Fibroblast of skin of right quadriceps (primary cell): ENCODE measurements at regions not wholly inside any gene's neighbourhood (a gene's known extent, or its start where the extent isn't known, plus 50 kb on each side); places are given as distances from the start of the nearest gene placed in this dataset.
"Not testable (repeated sequence)": the region's sequence is repeated elsewhere in the genome, so short reads cannot be mapped to it uniquely, and the experiment has no call there.

Experiments used
- DNase-seq: peaks from one replicate; pipeline ENCODE4 v3.0.0-alpha.2; 2013

DNA sequence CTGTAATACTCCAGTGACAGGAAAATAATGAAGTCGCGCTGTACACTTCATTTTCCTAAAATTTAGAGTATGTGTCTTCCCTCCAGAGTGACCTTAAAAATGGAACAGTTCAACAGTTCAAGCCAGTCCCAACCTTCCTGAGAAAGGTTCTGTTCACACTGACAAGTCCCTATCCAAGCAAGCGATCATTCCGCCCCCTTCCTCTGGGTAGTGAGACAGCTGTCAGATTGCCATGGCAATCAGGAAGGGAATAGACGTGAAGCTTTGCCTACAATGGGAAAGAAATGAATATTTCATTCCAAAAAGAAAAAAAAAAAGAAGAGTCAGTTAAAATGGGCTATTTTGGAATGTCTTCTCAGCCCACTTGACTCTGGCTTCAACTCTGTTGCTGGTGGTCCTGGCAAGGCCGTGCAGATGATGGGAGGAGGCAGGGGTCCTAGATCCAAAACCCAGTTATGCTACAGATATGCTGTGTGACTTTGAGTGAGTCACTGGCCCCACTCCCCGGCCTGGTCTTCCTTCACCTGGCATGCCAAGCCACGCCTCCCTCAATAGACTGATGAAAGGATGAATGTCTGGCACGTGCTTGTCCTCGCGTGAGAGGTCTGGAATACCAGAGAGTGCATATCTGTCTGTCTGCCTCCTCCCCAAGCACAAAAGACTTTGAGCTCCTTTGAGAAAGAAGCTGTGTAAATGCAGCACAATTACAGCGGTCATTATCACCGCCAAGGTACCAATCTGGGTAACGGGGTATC lies 165.8 kb upstream of the WWC1 start:
- DNase-seq = no peak

DNA sequence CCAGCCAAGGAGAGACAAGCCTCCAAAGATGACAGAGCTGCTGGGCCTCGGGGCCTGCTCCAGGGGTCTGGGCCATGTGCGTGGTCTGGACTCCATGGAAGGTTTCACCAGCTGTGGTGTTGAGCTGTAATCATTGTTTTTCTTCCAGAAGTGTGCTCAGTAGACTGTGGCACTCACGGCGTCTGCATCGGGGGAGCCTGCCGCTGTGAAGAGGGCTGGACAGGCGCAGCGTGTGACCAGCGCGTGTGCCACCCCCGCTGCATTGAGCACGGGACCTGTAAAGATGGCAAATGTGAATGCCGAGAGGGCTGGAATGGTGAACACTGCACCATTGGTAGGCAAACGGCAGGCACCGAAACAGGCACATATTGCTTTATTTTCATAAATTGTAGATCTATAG lies 164.8 kb upstream of the WWC1 start:
- no peak for DNase-seq

DNA sequence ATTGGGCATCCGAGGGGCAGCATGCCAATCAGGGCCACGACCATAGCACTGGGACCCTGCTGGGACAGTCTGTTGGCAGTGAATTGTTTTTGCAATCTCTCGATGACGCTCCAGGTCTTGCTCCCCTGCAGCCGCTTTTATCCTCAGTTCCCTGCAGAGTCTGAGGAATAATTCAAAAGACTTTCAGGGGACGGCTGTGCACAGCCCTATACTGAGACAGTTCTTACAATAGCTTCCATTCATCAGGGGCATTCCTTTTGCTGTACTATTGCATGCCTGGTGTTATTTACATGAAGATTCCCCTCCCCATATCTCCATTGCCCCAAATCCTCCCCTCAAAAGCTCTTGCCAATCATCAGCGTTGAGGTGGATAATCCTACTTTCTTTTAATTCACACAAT lies 163.3 kb upstream of the WWC1 start:
- DNase-seq = no peak

DNA sequence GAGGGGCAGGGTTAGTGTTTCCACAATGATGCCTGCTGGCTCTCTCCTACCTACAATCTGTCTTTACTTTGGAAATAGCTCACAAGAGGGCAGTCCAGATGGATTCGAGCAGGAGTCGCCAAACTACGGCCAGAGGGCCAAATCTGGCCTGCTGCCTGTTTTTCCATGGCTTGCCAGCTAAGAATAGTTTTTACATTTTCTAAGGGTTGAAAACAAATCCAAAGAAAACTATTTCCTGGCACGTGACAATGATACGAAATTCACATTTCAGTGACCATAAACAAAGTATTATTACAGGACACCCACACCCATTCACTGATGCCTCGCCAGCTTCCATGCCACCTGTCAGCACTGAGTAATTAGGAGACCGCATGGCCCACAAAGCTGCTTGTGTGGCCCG lies 162.9 kb upstream of the WWC1 start:
- DNase-seq = no peak

DNA sequence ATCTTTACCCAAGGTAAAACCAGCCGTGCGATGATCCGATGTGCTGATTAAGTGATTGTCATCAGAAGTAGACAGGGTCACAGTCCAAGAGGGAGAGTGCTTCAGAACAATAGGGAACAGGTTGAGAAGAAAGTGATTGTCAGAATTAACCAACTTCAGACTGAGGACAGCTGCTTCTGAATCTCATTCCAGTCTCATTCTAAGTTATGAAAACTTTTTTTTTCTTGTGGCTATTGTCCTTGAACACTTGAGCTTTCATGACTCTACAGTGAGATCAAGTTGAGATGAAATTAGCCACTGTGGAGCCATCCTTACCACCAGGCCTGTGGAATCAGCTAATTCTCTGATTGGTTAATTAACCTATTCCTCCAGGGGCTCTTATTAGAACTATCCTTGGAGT lies 159.9 kb upstream of the WWC1 start:
- DNase-seq = no peak

DNA sequence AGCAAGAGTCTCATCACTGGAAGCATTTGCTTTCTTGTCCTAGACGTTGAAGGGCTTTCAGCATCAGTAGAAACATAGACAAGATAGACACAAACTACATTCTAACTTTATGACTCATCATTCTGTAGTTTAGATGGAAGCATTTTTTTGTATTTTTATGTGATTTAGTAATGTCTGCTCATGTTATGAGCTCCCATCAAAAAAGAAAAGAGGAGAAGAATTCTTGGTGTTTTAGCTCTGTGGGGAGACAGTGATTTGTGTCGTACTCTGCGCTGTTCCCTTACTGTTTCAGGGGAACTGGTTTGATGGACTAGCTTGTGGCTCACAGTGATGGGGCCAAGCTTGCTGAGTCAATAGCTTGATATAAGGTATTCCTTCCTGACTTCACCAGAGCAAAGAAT lies 159.2 kb upstream of the WWC1 start:
- DNase-seq = peak; percentile 79

DNA sequence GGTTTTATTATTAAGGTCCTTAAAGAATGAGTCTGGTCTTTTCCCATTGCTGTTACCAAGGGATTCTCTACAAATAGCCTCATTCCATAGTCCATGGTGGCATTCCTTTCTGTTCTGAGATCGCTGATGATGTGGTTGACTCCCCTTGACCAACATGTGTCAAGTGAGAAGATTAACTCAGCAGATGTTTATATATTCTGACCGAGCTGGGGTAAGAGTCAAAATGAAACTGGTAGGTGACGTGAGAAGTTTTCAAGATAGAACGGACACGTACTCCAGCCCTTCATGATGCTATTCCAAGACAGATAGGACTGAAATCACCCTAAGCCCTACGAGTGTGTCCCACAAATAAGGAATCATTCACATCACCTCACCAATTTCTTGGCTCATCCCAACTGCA lies 155.5 kb upstream of the WWC1 start:
- DNase-seq = no peak

DNA sequence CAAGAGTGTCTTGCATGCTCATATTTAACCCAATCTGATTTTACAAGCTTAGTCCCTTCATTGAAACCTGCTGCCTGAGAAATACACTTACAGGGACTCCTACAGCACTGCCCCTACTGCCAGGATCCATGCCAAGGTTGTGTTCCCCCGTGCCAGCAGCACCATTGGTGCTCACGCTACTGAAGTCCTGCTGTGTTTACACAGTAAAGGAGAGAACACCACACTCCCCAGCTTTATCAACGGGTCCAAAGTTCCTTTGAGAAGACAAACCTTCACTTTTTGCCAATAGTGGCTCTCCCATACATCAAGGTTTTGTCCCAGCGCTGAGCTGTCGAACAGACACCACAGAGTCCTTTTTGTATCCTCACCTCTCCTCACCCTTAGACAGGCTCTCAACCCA lies 155.1 kb upstream of the WWC1 start:
- no peak for DNase-seq

DNA sequence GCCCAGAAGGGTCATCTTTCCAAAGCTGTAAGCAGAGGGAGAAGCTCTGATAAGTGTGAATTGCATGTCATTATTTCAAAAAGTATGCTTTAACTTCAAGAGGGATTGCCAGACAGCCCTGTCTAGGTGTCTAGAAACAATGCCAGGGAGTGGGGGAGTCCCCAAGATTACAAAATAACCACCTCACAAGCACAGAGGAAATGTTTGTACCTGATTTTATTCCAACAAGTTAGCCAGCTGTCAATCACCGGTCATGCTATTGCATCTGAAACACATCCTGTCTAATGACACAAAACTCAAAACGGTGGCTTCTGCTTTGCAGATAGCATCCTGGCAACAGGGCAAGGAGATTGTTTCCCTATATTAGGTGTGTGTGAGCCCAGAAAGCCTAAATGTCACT lies 154.2 kb upstream of the WWC1 start:
- DNase-seq = no peak

DNA sequence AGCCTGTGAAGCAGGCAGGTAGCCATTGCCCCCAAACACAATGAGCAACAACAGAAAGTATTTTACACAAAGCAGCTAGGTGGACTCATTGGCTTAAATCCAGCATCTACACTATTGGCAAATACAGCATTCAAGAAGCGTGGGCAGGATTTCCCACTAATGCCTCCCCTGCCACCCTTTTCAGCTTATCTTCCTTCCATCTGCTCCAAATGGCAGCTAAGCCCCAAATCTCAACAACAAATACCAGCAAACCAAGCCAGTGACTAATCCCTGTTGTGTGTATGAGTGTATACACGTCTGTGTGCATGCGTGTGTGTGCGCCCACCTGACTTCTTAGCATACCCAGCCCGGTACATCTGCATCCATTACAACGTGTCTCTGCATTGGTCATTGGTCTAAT lies 151.2 kb upstream of the WWC1 start:
- DNase-seq = no peak

DNA sequence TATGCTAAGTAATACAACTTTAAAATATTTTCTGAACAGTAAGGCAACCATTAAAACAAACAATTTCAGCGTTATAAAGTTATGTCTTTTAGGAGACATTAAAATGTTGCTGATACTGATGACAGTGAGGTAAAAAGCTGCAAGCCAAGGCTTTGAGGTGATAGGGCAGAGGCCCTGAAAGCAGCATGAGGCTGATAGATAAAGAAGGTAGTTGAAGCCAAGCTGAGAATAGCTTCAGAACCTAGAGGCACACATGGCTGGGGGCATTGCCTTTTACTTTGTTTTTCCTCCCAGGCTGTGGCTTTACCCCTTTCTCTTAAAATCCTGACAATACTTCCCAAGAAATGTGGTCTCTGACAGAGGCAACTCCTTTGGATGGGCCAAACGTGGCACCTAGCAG lies 149.0 kb upstream of the WWC1 start:
- DNase-seq = no peak

DNA sequence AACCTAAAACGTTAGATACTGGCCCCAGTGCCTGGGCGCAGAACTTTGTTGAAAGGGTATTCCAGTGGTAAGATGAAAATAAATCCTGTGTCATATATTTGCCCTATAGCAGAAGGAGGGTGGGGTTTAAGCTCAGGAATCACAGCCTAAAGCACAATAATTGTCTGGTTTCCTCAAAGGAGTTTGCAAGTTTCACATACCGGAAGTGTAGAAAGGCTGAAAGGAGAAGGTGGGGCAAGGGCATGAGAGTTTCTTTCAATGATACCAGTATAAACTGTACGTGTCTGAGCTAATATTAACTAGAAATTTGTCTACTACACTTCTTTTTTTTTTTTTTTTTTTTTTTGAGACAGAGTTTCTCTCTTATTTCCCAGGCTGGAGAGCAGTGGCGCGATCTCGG lies 147.9 kb upstream of the WWC1 start:
- DNase-seq = not testable (repeated sequence)

DNA sequence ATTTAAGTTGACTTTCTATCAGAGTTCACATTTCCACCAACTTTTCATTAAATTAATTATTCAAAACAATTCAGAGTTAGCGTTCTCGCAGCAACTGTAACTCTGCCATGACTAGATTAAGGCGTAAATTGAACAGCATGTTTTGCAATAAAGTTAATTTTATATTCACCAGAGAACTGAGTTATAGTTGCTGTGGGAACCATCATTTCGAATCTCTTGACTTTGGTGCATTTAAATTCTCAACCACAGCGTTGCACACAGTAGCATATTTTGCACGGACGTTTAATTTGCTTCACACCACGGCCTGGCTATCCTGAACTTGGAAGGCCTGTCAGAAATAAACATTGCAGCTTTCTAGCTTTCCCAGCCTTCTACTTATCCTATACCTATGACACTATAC lies 144.3 kb upstream of the WWC1 start:
- no peak for DNase-seq

DNA sequence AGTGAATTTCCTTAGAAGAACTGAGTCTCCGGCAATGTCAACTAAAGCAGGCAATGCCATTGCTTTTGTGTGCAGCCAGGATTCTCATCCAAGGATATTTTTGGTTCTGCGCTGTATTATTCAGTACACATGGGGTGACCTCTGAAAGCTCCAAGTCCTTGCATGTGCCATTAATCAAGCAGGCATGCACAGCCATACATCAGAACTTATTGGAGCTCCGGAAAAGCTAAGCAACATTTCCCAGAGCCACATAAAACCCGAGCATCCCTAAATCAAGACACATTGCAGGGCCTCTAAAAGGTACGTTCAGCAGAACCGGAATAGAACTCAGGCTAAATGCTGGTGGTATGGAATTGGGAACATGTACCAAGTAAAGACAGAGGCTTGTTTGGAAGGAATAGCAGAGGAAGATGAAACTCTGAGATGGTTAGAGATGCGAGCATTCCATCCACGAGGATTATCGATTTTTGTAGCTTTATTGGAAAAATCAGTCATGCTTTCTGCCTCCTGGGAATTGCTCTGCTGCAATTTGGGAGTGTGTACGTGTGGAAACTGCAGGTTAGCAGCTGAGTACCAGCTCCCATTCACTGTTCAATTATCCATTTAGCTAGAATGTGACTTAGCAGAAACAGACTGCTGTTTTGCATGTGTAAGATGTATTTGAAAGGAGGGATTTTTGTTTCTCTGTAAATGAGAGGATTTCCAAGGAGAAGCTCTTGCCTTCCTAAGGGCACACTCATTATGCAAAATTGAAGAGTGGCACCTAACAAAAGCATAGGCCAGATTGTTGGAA lies 143.7 kb upstream of the WWC1 start:
- DNase-seq = peak; percentile 60

DNA sequence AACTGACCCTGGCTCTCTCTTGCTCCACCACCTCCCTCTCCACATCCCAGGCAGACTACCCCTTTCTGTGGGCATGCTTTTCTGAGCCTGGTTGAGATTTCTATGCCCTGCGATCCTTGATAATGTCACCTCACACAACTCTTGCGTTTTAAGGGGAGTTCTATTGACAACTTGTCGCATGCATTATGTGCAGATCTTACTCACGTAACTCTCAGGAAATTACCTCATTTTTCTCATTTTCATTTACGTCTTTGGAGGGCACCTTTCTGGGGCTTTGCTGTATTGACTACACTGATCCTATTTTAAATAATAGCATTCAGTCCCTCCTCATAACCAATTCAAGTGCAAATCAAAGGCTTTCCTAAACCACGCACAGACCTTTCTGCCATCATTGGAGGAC lies 140.4 kb upstream of the WWC1 start:
- no peak for DNase-seq

DNA sequence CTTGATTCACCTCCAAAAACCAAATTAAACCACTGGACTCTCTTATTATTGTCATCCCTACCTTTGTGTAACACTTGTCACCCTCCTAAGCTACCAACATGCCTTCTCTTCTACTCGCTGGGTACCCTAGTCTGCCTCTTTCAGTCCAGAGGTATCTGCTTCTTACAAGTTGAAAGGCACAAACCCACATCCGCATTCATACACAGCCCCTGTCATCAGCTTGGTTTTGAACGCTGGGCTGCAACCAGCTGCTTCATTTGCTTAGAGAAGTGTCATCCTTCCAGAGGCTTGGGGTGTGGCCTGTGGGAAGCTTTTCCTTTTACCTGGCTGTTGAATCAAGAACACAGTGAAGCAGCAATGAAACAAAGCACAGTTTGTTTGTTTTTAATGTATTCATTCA lies 138.8 kb upstream of the WWC1 start:
- DNase-seq = peak; percentile 77

DNA sequence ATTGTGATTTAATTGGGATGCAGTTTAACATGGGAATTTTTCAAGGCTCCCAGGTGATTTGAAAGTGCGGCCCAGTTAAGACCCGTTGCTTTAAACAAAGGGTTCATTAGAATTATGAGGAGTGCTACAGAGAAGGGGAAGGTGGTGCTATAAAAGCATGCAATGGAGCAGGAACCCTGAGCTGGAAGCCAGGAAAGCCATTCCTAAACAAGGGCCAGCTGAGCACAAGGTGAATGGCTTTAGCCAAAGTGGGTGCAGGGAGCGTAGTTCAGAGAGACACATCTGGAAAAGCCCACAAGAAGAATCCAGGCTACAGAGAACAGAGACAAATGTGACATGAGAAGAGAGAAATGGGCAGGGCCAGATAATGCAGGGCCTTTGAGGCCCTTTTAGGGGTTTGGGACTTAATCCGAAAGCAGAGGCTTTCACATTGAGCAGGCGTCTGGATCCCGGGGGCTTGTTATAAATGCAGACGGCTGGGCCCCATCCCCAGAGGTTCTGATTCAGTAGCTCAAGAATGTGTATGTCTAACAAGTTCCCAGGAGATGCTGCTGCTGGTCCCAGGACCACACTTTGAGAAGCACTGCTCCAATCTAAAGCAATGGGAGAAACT lies 138.1 kb upstream of the WWC1 start:
- peak; percentile 79 for DNase-seq

DNA sequence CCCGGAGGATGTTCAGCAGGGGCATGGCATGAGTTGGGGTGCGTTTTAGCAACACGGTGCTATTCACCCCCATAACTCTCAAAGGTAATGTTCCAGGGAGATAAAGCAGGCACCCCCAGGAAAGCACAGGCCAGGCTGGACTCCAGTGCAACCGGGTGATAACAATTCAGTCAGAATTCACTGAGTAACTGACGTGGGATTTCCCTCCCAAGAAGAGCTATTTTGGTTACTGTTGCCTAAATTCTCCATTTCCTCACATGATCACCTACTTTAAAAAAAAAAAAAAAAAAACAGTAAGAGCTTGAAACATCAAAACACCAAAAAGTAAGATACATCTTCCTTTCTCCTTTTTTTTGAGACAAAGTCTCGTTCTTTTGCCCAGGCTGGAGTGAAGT lies 137.6 kb upstream of the WWC1 start:
- peak; percentile 35 for DNase-seq

DNA sequence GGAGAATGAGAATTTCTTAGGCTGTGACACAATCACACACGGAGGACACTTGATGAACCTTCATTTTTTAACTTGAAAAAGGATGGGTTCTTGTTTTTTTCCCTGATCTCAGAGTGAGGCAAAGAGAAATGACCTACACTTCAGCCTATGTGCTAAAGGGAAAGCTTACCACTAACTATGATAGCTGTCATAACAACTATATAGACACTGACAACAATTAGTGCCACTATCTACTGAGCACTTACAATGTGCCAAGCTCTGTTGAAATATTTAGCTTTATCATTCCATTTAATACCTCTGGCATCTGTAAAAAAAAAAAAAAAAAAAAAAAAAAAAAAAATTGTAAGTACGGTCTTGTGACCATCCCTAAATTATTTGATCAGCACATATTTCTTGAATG lies 135.9 kb upstream of the WWC1 start:
- DNase-seq = no peak

DNA sequence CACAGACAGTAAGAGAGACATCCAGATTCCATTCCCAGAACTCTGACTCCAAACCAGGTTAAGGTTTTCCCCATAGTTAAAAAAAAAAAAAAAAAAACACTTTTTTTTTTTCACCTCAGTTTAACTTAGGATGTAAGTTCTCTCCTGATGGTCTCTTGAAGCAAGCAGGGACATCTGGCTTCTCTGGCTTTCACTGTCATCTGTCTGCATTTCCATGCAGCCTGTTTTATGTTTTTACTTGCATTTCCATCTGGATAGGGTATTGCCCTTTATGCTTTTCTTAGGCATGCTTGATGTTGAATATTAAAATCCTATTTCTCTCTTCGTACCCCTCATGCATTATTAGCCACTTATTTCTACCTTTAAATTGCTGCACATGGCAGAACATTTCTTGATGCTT lies 135.3 kb upstream of the WWC1 start:
- DNase-seq = no peak

DNA sequence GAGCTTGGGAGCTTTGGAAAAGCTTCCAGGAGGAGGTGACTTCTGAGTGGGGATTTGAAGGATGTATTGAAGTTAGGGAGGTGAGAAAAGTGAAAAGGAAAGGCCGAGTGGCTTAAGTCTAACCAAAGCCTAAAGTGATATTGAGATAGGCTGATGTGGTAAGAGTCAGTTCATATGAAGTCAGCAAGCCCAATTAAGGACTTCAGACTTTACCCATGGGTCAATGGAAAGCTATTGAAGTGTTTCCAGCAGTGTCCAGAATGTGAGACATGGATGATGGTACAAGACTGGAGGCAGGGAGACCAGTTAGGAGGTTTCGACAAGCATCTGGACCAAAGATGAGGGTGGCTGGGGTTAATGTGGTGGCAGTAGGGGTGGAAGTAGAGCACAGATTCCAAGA lies 134.3 kb upstream of the WWC1 start:
- DNase-seq = no peak

DNA sequence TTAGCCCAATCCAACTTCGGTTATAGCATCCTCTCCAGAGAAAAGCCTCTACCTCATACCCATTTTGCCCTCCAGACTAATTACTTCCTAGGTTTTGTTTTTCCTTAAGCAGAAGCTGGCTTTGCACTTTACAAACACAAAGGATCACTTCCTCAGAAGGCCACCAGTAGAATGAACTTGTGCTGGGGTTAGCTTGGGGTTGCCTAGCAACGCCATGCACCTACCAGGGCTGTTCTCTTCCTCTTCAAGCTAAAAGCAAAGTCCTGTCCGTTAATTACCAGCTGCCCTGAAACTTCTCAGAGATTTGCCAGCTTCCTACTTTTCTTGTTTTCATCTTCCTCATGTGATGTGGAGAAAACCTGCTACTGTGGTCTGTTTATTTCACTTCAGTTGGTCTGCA lies 132.0 kb upstream of the WWC1 start:
- no peak for DNase-seq

DNA sequence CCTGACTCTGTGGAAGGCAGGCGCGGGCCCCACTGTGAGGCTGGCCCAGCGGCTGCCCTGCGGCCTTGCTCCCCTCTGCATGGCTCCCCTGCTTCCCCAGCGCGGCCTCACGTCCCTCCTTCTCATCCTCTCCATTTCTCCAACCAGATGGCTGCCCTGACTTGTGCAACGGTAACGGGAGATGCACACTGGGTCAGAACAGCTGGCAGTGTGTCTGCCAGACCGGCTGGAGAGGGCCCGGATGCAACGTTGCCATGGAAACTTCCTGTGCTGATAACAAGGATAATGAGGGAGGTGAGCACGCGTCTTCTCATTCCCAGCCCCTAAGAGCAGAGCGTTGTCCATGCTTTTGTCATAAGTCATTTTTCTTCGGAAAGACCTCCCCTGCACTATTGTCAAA lies 129.0 kb upstream of the WWC1 start:
- DNase-seq = no peak

DNA sequence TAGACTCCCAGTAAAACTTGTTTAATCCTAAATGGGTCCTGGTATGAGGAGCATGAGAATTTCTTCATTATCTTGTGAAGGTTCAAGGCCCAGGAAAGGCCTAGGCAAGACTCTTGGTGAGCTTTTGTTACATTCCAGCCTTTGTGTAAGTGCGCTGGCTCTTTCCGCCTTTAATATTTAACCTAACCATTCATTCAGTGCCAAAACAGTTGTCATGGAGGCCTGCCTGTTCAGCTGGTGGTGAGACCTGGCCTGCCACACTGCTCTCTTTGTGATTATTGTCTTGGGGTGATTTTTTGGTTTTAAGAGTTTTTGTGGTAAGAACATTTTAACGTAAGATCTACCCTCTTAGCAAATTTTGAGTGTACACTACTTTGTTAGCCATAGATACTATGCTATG lies 127.5 kb upstream of the WWC1 start:
- DNase-seq = no peak
